DMS79 treated with DMSO at 0.1 percent for 48 hours (cell line): ENCODE measurements at regions not wholly inside any gene's neighbourhood (a gene's known extent, or its start where the extent isn't known, plus 50 kb on each side); places are given as distances from the start of the nearest gene placed in this dataset.
"Not testable (repeated sequence)": the region's sequence is repeated elsewhere in the genome, so short reads cannot be mapped to it uniquely, and the experiment has no call there.

ENCODE experiments used
- DNase-seq: peaks from one replicate; lab custom pipeline; 2025; lab: John Stamatoyannopoulos, UW

DNA sequence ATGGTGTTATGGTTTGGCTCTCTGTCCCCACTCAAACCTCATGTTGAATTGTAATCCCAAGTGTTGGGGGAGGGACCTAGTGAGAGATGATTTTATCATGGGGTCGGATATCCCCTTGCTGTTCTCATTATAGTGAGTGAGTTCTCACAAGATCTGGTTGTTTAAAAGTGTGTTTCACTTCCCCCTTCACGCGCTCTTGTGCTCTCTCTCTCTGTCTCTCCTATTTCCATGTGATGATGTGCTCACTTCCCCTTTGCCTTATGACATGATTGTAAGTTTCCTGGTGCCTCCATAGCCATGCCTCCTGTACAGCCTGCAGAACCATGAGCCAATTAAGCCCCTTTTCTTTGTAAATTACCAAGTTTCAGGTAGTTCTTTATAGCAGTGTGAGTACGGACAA lies 765.1 kb downstream of the KCNA4 start:
- DNase-seq: no peak

DNA sequence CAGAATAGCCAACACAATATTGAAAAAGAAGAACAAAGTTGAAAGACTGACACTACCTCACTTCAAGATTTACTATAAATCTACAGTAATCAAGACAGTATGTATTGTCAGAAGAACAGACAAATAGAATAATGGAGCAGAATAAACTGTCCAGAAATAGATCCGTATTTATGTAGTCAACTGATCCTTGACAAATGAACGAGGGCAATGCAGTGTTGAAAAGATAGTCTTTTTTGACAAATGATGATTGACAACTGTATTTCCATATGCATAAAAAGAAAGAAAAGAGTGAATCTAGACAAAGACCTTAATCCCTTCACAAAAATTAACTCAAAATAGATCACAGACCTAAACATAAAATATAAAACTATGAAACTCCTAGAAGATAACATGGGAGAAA lies 767.1 kb downstream of the KCNA4 start:
- DNase-seq: no peak

DNA sequence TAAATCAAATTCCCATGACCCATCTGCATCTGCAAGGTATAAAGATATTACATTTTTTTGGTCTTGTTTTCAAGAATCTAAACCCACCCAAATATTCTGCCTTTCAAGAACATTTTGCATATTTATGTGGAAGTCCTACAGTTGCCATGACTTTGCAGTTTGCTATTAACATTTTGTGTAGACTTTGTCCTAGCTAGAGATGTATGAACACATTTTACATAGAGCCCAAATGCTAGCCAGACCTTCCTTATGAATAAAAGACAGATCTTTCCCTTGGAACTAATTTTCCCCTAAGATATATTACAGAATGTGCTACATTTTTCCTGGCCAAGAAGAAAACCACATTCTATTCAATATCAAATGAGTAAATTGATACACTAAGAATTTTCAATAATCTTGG lies 772.5 kb downstream of the KCNA4 start:
- DNase-seq: no peak

DNA sequence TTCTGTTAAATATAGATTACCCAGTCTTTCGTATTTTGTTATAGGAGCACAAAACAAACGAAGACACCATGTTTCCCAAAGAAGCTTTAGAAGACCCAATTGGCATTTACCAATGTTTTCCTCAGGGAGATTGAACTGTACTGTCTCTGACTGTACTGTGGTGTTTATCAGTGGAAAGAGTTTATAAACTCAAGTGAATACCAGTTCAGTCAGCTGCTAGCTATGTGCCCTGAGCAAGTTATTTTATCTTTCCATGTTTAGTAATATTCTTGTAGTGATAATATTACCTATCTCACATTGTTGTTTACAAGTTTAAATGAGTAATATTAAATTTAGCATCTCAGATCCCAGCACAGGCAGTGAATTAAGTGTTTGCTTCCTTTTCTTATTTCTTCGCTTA lies 773.2 kb downstream of the KCNA4 start:
- no peak for DNase-seq

DNA sequence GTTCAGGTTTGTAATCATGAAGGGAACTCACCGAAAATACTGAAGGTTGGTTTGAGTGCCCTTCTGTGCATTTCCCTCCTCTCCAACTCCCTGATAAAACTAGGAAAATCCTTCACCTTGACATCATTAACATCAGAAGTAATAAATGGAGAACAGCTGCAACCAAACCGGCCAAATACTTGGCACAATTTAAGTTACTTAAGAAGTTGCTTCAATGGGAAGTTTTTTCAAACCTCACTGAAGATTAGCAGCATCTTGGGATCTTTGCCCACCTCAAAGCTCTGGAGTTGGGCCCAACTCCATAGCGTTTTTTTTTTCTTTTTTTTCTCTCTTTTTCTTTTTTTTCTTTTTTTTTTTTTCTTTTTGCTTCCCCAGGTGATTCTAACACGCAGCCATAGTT lies 784.8 kb downstream of the KCNA4 start:
- no peak for DNase-seq

DNA sequence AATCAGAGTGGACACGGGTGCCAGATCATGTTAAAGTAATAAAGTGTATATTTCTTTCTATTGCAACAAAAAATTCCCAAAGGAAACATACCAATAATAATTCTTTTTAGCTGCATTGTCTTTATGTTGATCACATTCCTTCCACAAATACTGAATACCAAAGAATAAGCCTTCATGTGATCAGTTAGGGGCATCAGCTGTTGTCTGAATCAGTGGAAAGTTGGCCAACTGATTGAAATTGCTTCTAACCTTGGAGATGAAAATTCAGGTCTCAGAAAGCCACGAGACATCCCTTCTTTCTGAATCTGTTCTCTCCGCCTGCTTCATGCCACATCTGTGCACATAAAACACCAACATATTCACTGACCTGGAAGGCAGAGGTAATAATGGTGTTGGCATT lies 785.2 kb downstream of the KCNA4 start:
- no peak for DNase-seq

DNA sequence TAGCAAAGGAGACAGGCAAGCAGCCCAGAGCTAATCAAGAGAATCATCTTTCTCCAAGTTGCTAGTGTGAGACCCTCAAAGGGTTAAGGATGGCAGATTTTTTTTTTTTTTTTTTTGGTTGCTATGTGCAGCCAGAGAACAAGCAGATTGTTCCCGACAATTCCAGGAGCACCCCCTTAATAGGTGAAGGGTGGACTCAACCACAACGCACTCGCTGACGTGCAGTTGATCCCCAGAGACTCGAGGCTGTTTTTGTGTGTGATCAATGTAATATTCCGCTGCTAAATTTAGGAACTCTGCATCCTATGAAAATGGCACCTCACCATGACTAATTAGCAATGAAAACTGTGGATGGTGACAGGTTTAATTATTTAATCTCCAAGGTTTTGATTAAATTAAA lies 789.0 kb downstream of the KCNA4 start:
- DNase-seq: no peak

DNA sequence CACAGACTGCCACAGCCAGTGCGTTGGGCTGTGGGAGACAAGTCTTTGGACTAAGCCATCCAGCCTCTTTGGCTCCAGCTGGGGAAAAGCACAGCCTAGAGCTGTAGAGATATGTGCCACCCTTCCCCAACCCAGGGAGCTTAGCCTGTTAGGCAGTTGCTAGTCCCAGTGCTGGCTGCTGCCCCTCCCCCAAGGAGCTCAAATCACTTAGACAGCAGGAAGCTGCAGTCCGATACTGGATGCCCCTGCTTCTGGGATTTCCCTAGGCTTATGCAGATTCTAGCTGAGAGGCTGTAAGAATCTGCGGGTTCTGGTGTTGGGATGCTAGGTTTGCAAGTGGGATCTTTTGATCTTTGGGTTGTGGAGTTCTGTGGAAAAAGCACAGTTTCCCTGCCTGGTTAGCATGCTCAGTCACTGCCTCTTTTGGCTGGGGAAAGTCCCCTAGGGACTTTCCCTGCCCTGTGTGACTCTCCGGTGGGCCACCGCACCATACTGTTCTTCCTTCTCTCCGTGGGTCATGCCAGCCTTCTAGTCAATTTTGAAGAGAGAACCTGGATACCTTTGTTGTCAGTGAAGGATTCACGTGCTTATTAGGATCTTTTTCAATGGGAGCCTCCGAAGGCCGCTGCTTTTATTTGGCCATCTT lies 792.0 kb downstream of the KCNA4 start:
- no peak for DNase-seq

DNA sequence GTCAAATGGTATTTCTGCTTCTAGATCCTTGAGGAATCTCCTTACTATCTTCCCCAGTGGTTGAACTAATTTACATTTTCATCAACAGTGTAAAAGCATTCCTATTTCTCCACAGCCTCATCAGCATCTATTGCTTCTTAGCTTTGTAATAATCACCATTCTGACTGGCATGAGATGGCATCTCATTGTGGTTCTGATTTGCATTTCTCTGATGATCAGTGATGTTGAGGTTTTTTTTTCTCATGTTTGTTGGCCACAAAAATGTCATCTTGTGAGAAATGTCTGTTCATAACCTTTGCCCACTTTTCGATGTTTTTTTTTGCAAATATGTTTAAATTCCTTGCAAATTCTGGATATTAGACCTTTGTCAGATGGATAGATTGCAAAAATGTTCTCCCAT lies 797.3 kb downstream of the KCNA4 start:
- DNase-seq: not testable (repeated sequence)

DNA sequence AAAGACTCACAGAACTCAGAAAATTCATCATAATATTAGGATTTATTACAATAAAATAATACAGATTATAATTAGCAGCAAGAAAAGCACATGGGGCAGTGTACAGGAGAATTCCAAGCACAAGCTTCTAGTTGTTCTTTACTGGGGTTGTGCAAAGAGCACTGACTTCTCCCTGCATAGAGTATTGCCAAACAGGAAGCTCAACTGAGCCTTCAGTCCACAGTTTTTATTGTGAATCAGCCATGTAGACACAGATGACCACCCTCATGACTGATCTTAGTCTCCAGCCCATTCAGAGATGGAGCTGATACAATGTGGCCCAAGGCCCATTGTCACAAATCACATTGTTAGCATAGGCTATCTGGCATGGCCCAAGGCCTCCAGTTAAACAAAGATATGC lies 798.9 kb downstream of the KCNA4 start:
- no peak for DNase-seq

DNA sequence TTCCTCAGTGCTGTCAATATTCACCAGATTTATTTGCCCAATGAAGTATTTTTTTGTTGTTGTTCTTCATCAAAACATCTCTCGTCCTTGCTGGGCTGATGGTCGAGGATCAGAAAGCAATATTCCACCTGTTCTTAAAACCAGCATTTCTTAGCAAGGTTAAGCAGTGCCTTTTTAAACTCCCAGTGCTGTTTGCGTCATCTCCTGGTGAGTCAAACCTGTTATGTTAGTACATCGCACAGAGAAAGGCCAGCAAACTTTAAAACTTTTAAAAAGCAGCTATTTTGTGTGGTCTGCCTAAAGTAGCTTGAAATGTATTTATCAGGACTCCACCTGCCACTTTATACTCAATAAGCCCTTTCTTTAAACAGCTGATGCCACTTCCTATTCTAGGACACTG lies 802.0 kb downstream of the KCNA4 start:
- no peak for DNase-seq

DNA sequence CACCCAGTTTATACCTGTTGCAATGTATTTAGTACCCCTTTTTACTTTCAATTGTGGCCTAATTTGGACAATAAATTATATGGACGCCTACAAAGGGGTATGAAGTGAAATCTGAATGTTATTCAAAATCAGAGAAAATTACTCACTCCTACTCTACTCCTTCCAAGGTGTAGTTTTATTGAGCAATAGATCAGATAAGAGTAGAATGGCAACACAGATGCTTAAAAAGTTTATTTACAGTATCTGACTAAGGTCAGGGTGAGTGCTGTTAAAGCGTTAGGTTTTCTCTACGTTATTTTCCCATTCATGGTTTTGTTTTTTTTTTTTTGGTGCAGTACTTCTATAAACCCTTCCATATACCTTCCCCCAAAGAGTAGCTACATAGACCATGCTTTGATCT lies 805.6 kb downstream of the KCNA4 start:
- no peak for DNase-seq

DNA sequence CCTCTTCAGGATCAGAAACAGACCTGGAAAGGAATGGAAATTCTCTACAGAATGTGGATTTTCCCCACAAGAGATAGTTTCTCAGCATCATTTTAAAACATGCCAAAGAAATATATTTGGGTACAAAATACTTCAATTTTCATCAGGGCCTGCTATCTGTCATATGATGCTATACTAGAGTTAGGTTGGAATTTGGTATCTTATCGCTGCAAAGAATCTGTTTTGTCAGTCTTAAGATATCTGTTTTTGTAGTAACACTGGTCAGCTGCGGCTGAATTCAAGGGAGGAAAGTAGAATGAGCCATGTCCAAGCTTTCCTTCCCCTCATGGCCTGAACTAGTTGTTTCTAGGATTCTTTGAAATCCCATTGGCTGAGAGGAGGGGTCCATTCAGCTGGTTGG lies 806.4 kb downstream of the KCNA4 start:
- no peak for DNase-seq

DNA sequence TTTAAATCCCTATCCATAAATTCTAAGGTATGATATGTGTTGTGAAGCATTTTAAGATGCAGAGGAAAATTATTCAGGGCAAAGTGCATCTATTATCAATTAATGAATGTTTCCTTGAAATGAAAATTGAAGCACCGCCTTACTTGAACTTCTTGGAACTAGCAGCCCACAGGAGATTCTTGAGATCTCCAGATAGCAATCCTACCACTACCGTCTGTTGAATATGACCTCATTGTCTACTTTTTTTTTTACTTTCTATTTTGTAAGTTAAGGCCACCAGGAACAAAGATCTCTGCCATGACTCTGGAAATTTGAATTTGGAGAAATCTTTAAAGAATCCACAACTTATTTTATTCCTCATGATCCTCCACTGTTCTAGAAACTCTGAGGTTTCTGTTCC lies 808.7 kb downstream of the KCNA4 start:
- no peak for DNase-seq

DNA sequence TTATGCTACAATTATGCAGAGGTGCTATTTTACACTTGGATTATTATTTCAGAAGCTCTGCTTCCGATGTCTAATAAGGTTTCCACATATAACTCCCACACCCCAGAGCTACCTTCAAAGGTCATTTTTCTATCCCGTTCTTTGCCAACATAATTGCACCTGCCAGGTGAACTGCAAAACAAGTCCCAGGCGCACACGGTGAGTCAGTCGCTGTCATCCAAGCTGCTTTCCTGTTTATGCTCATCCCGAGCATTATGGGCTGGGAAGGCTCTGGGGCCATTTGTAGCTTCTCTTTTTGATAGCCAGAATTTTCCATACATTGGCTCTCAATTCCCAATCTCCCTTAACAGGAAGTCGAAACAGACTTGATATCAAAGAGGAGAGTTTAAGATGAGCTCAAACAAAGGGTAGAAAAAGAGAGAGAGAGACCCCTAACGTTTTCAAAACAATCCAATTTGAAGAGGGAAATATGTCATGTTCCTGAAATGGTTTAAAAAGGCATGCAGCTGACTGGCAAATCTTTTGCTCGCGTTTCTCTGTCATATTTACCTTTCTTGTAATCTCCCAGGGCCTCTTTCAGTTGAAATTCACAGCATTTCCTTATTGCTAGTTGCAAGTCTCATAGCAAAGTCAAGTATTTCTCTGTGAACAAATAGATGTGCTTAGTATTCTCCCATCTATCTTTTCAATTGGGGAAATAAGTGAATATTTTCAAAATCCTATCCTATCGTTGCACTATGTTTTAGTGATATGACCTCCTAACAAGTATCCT lies 815.9 kb downstream of the KCNA4 start:
- DNase-seq: no peak

DNA sequence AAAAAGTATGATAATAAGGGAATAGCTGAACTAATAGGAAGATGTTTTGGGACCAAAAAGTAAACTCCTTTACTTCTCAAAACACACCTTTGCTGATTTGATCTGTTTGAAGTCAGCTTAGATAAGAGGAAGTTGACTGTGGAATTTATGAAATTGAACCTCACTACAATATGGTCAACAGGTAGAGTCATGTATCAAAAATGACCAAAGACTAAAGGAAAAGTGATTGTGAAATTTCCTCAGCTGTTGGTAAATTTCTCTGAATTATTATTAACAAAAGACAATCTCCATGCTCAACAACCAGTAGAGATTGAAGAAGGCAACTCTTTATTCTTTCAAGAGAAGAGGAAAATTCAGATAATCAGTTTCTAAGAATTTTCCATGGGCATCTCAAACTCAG lies 826.5 kb downstream of the KCNA4 start:
- DNase-seq: no peak

DNA sequence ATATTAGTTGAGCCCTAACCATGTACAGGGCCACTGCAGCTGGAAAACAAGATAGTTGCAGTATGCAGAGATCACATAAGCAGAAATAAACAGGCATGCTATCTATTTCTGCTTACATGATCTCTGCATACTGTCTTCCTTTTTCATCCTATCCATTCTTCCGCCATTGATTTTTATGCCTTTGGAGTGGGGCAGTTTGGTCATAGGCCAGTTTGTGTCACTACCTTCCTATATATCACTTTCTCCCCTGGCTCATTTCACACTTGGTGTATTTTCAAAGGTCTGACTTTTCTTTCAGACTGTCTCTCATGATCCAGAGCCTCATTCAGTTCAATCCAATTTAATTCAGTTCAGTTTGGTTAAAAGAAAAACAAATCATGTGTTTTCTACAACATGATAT lies 829.6 kb downstream of the KCNA4 start:
- DNase-seq: no peak

DNA sequence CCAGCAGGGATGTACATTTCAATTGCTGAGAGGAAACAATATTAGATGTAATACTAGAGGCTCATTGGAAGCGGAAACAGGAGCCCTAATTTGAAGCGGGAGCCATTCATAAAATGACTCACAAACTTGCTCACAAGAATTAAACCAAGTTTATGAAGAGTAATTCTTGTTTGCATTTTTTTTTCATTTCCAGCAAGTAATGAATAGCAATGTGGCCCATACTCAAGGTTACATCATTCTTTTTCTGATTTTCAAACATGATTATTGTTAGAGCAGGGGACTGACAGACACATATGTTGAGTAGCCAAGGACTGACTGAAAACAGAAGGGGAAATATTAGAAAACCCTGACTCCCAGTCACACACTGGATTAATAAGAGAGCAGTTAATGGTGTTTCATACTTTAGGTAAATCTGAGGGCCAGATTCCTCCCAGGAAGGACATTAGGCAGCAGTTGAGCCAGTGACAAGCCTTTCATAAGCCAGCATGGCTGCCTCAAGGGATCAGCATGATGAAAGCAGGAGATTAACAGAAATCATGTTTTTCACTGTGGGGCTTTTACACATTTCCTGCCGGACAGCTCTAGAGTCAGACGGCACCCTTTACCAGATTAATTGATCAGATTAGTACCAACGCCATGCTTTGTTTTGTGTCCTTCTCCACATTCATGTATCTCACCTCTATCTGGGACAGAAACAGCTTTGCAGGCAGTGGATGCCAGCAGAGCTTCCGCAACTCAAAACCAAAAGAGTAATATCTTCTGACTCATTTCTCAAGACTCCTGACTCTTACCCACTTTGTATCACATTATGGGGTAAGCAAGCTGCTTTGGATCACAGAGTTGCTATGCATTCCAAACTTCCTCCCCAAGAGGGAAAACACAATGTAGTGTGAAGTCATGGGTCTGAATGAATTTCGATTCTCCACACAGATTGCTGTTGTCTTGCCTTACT lies 831.6 kb downstream of the KCNA4 start:
- no peak for DNase-seq

DNA sequence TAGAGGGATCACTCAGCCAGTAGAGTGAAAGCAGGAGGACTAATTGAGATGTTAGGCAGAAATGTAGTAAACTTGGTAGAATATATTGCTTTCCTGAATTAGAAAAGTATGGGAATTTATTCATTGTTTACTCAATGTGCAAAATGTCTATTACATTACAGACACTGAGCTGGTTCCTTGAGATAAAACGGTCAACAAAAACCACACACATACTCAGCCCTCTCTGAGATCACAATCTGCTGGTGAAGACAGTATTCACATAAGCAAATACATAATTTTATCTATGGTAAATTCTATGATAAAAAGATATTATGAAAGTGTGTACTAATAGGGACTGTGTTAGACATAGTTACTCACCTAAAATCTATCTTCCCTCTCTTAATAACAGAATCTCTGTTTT lies 833.5 kb downstream of the KCNA4 start:
- DNase-seq: no peak

DNA sequence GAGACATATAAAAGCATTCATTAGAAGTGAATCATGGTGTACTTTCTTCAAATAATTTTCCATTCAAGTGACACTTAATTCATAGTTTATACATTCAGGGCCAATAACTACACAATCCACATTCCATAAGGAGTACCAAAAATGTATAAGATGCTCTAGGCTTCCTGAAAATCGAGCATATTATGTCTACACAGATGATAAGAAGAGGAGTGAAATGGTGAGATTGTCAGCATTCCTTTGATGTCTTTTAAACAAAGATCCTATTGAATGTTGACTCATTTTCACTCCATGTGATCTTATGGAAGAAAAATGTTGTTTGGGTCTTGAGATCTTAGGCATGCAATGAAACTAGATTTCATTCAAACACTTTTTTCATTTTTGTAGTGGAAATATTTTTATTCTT lies 843.2 kb downstream of the KCNA4 start:
- no peak for DNase-seq

DNA sequence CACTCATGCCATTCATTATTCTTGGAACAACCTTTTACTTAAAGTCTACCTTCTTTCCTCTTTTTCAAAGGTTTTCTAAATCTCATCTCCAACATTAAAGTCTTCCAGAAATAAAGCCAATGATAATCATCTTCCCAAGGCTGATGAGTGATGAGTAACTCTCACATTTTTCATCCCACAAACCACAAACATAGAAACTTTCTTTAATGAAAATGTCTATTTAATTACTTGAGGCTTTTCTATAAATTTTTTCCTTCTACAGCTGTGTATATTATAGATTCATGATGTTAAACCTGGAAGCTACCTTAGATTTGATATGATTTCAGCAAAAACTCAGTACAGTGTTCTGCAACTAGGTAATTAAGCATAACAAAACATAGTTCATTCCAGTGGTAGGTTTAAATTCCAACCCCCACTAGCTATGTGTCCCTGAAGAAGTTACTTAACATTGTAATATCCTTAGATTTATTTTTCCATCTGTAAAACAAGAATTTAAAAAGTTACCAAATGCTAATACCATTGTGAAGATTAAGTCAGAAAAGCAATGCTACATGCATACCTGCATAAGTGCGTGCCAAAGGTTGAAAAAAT lies 845.4 kb downstream of the KCNA4 start:
- no peak for DNase-seq

DNA sequence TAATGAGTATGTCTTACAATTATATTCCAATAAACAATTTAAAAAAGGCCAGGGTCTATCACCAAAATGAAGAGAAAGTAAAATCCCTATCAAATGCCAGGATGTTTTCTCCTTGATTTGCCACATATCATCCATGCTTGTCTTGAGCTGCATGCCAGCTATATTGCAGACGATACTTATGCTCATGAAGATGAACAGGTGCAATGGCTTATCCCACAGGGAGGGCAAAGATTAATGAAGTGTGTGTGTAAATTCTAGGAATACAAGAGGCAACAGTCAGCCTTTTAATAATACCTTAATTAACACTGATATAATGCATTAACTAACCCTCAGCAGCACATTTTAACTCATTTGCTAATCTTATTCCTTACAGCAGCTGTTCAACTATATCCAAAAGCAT lies 850.5 kb downstream of the KCNA4 start:
- no peak for DNase-seq

DNA sequence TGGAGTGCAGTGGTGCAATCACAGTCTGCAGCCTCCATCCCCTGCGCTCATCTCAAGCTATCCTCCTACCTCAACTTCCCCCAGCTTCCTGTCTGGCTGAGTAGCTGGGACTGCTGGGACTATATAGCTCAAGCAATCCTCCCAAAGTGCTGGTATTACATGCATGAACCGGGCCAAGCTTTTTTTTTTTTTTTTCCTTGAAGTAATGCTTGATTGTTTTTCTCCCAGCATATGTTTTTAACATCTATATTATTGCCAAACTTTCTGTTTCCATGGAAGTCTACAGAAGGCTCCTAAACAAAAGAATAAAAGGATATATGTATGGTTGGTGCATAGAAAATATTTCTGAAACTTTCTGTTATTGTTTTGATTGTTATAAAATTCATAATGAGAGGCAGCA lies 853.6 kb downstream of the KCNA4 start:
- DNase-seq: no peak
